ENCODE measurements at regions not wholly inside any gene's neighbourhood (a gene's known extent, or its start where the extent isn't known, plus 50 kb on each side); places are given as distances from the start of the nearest gene placed in this dataset.

GRCh38 chr9:108310202-108310601, 545.6 kb downstream of the ACTL7B start:
- Histone ChIP-seq H3K27ac (ENCODE audit: low read depth, low read length) (no peak overlapping the region), H2AFZ (ENCODE audit: low read depth, low read length, poor library complexity, severe bottlenecking) (no peak overlapping the region), H3K4me2 (ENCODE audit: low read length) (no peak overlapping the region), H4K20me1 (ENCODE audit: insufficient read depth) (no peaks in the 10 kb centered on the region), H3K9ac (ENCODE audit: low read length) (no peak overlapping the region), H3K27me3 (ENCODE audit: insufficient read depth, low read length) (no peaks in the 10 kb centered on the region), H3K9me2 (ENCODE audit: insufficient read depth) (no peaks in the 10 kb centered on the region), H3K4me3 (replicated peaks in 1 of 2; ENCODE audit: low read depth in 1 of 2, low read length in 2 of 2) (no peak overlapping the region), H3K9me3 (ENCODE audit: control insufficient read depth in 1 of 2, insufficient read depth in 1 of 2, low read depth in 1 of 2, low read length in 2 of 2) (no peaks in the 10 kb centered on the region), H3K79me2 (ENCODE audit: insufficient read depth, low read length) (no peaks in the 10 kb centered on the region), H3K4me1 (ENCODE audit: control insufficient read depth in 1 of 2, insufficient read depth in 2 of 2, low read length in 2 of 2) (no peaks in the 10 kb centered on the region), H3K36me3 (ENCODE audit: control insufficient read depth in 1 of 2, insufficient read depth in 2 of 2, low read length in 2 of 2) (no peaks in the 10 kb centered on the region)
- RAD21 ChIA-PET (ENCODE audit: low non-redundant PET in 1 of 2, low total read pairs in 2 of 2, uncharacterized antibody in 2 of 2, unreplicated experiment in 2 of 2) = no interaction called here
- intact Hi-C loops (cut with micrococcal nuclease) = no loop called here
- DNase-seq (ENCODE audit: low read depth, low spot score) (no peak), ATAC-seq (no peak)
- CTCF ChIA-PET = no interaction called here
- TF ChIP-seq CTCF (IDR thresholded peaks at IDR 0.05 in 2 of 3, conservative IDR thresholded peaks at IDR 0.05 in 1 of 3; ENCODE audit: borderline replicate concordance in 1 of 3, insufficient read depth in 1 of 3, low read depth in 2 of 3, low read length in 2 of 3) = no peak
- TF ChIP-seq ELF1 (IDR thresholded peaks at IDR 0.05; ENCODE audit: borderline replicate concordance, low read depth) = no peak
- TF ChIP-seq YY1 (IDR thresholded peaks at IDR 0.05; ENCODE audit: extremely low read depth, insufficient replicate concordance, low read depth, low read length) = no peak
- TF ChIP-seq EZH2 (IDR thresholded peaks at IDR 0.05) = no peak
- no peak for TF ChIP-seq SP1 (IDR thresholded peaks at IDR 0.05; ENCODE audit: low read depth)
- TF ChIP-seq TCF7L2 (IDR thresholded peaks at IDR 0.05; ENCODE audit: borderline replicate concordance, extremely low read depth, insufficient read depth, insufficient read length) = no peak
- no peak for TF ChIP-seq JUND (IDR thresholded peaks at IDR 0.05)
- POLR2A ChIA-PET = no interaction called here
- no TSS peak for BruUV-seq (replicated peaks)

All from HCT116 (cell line).